DMS 273 (cell line): ENCODE measurements at regions not wholly inside any gene's neighbourhood (a gene's known extent, or its start where the extent isn't known, plus 50 kb on each side); places are given as distances from the start of the nearest gene placed in this dataset.
A peak's percentile ranks its signal among the peaks of the same experiment; 100 is the strongest.
"Not testable (repeated sequence)": the region's sequence is repeated elsewhere in the genome, so short reads cannot be mapped to it uniquely, and the experiment has no call there.

Experiments
- DNase-seq: peaks from one replicate; lab custom pipeline; 2025; ENCODE audit not compliant: unreplicated experiment; lab: John Stamatoyannopoulos, UW

DNA sequence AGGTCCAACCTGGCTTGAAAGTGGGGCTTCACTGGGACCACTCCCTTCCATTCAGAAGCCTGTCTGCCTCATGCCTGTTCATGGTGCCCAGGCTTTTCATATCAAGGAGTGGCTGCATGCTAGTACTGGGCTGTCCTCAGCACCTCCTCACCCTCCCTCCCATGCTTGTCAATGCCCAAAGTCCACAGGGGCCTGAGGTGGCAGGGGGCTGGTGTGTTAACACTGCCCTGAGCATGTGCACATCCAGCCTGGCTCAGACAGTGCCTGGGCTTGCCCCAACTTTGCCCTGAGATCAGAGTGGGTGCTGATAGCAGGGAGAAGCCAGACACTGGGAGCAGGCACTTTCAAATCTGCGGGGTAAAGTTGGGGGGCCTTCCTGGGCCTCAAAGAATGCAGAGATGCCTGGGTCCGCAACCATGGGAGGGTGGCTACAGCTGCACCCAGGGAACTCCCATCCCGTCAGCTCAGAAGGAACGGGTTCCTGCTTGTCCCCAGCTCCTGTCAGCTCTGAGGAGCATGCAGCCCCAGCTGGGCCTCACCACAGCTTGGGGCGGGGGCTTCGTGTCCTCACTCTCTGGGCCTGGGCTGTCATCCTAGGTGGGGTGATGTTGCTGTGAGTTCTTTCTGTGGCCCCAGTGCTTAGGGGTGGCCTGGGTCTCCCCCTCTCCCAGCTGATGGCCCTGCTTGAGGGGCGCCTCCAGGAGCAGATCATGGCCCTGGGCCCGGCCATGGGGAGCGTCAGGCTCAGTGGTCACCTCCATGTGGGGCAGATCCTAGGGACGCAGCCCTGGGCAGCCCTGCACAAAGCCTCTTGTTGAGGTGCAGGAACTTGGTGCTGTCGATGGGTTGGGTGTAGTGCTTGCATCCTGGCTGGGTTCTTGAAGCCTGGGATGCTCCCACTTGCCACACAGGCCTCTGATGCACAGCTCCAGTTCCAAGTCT is 830.6 kb upstream of the SLITRK5 start:
- no peak for DNase-seq

GRCh38 chr13:86841264-86841663 is 829.9 kb upstream of the SLITRK5 start:
- no peak for DNase-seq

GRCh38 chr13:86846501-86846900 is 824.7 kb upstream of the SLITRK5 start:
- DNase-seq: no peak

DNA sequence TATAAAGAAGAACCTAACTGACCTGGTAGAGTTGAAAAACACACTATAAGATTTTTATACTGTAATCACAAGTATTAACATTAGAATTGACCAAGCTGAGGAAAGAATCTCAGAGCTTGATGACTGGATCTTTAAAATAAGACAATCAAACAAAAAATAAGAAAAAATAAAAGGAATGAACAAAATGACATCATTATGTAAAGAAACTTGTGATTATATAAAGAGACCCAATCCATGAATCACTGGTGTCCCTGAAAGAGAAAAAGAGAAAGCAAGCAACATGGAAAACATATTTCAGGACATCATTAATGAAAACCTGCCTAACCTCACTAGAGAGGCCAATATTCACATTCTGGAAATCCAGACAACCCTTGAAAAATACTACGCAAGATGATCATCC is 822.5 kb upstream of the SLITRK5 start:
- DNase-seq: no peak

GRCh38 chr13:86856991-86857390 is 814.2 kb upstream of the SLITRK5 start:
- no peak for DNase-seq

GRCh38 chr13:86858216-86858615 is 813.0 kb upstream of the SLITRK5 start:
- no peak for DNase-seq

GRCh38 chr13:86862137-86862536 is 809.0 kb upstream of the SLITRK5 start:
- DNase-seq: no peak

- no peak for DNase-seq
These were observed 806.8 kb upstream of the SLITRK5 start for GRCh38 chr13:86864376-86864775.

DNA sequence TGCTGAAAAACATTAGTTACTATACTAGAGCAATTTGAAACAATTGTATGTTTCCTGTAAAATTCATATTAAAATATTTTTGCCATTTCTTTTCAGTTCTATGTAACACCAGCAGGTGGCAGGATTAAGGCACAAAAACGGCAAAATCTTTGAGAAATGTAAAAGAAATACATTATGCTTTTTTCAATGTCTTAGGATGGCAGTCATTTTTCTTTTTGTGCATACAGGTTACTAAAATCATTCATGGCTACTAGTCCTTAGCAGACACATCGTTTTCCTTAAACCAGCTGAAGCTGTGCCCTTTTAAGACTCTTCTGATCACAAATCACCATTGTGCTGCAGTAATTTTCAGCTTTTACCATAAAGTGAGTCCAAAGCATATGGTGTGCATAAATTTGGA is 800.7 kb upstream of the SLITRK5 start:
- peak; percentile 6 for DNase-seq

DNA sequence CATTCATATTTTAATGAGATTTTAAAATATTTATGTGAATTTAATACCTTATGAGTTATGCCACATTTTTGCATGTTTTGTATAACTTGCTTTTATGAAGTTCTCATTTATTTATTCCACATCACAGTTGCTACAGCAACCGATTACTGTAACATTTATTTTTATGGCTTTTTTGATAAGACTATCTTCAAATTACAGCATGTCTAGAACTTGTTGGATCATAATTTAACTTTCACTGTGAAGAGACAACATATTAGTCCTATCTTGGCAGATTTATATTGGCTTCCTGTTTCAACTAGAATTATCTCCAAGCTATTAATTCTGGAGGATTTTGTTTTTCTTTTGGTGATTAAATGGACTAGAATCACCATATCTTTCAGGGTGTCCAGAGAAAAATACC is 793.7 kb upstream of the SLITRK5 start:
- no peak for DNase-seq

DNA sequence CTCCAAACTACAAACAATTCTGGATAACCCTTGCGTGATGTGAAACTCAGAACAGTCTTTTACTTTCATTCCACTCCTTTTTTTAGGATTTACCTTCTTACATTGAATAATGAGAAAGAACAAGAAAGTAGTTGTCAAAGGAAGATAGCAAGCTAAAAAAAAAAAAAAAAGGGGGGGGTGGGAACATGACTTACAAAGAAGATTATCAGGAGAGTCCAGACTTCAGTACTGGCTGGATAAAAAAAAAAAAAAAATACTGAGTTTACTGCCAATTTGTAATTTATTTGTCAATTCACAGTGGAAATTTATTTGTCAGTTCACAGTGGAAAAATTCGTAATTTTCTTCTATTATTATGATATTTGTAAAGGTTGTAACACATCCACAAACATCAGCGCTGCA is 792.4 kb upstream of the SLITRK5 start:
- no peak for DNase-seq

DNA sequence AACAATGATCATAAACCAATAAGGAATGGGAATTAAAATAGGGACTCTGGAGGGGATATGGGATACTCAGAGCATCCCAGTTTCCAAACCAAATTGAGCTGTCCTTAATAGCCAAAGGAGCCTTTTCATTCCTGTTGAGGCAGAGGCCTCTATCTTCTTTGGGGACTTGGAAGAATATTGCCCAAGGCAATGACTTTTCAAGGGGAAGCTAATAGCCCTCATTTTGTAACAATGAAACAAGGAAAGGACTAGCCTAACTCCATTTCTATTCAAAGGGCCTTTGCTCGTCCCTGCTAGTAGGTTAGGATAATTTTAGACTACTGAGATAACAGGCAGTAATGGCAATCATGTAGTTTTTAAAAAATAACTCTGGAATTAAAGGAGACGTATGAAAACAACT is 789.8 kb upstream of the SLITRK5 start:
- no peak for DNase-seq

- no peak for DNase-seq
These were observed 789.1 kb upstream of the SLITRK5 start for GRCh38 chr13:86882107-86882506.

- no peak for DNase-seq
These were observed 788.3 kb upstream of the SLITRK5 start for GRCh38 chr13:86882835-86883234.

DNA sequence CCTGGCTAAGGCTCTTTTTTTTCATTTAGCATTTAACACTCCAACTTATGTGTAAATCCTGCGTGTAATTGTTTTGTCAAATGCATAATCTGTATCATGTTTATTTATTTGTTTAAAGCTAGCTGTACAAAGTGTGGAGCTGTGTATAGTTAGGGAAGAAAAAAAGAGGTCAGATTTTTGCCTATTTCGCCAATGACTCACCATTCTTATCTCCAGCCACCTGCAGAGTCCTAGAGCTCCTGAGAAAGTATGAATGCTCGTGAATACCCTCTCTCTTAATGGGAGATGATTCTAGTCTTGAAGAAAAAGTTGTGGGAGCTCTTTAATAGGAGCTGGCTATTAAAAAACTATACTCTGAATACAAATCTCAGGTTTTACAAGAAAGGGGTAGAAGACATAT is 778.8 kb upstream of the SLITRK5 start:
- no peak for DNase-seq

- no peak for DNase-seq
These were observed 770.3 kb upstream of the SLITRK5 start for GRCh38 chr13:86900906-86901305.

- no peak for DNase-seq
These were observed 764.9 kb upstream of the SLITRK5 start for GRCh38 chr13:86906127-86906874.

GRCh38 chr13:86907156-86907555 is 764.0 kb upstream of the SLITRK5 start:
- no peak for DNase-seq

DNA sequence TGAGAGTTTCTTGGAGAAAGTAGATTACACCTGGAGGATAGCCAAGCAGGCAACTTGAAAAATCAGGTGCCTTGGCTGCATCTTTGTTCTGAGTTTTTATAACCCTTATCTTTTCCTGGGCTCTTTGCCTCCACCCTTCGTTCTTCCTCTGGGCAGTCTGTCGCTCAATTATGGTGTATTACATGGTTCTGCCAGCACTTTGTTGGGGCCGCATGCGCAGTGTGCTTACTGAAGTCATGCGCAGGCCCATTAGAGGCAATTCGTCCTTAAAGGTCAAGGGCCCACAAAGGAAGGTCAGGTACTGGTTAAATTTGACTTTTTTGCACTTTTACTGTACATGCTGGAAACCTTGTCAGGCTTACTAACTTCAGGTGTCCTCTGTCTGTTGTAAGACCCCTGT is 761.9 kb upstream of the SLITRK5 start:
- no peak for DNase-seq

DNA sequence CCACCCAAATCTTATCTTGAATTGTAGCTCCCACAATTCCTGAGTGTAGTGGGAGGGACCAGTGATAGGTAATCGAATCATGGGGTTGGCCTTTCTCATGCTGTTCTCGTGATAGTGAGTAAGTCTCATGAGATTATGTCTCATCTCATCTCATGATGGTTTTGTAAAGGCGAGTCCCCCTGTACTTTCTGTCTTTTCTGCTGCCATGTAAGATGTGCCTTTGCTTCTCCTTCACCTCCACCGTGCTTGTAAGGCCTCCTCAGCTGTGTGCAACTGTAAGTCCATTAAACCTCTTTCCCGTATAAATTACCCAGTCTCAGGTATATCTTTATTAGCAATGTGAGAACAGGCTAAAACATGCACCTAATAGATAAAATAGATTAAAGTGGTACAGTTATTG is 756.4 kb upstream of the SLITRK5 start:
- DNase-seq: no peak

DNA sequence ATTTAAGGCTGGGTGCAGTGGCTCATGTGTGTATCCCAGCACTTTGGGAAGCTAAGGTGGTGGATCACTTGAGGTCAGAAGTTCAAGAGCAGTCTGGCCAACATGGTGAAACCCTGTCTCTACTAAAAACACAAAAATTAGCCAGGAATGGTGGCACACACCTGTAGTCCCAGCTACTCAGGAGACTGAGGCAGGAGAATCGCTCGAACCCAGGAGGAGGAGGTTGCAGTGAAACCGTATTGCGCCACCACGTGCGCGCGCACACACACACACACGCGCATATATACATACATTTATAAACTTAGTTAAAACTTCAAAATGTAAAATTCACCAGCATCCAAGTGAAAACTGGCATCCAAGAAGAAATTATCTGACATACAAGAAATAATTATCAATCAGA is 753.7 kb upstream of the SLITRK5 start:
- DNase-seq: not testable (repeated sequence)

DNA sequence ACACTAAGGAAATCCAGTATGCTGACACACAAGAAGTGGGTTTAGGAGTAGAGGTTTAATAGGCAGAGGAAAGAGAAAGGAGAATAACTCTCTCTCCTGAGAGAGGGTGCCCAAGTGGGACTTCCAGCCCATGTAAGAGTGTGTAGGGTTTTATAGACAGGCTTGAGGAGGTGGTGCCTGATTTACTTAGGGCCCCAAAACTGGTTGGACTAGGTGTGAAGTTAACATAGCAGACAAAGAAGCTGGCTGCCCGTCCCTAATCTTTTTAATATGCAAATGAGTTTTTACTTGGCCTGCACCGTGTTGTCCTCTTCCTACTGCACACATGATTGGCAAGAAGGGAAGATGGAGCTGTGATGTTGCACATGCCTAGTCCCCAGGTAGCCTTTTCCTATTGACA is 752.5 kb upstream of the SLITRK5 start:
- DNase-seq: no peak
